Trophoblast cell (in vitro differentiated cells and primary cell): ENCODE measurements at regions not wholly inside any gene's neighbourhood (a gene's known extent, or its start where the extent isn't known, plus 50 kb on each side); places are given as distances from the start of the nearest gene placed in this dataset.
"Not testable (repeated sequence)": the region's sequence is repeated elsewhere in the genome, so short reads cannot be mapped to it uniquely, and the experiment has no call there.

Experiments
- DNase-seq, 2 donors: peaks; one replicate each; pipeline ENCODE4 v3.0.0-alpha.2; 2016
- H2AFZ ChIP-seq: 2 replicates; pipeline ENCODE4 v1.6.1; 2013; ENCODE audit warnings: low read length, moderate library complexity, mild to moderate bottlenecking; ENCODE audit not compliant: insufficient read depth, poor library complexity
- H2AK5ac ChIP-seq: 2 replicates; pipeline ENCODE4 v1.6.1; 2013; ENCODE audit warnings: mild to moderate bottlenecking, low read length
- H2BK120ac ChIP-seq: 2 replicates; pipeline ENCODE4 v1.6.1; 2013; ENCODE audit warnings: low read length, mild to moderate bottlenecking, moderate library complexity; ENCODE audit not compliant: insufficient read depth, poor library complexity
- H2BK12ac ChIP-seq: 2 replicates; pipeline ENCODE4 v1.6.1; 2013; ENCODE audit warnings: mild to moderate bottlenecking, low read length, moderate library complexity
- H2BK5ac ChIP-seq: 2 replicates; pipeline ENCODE4 v1.6.1; 2013; ENCODE audit warnings: low read length, low read depth, moderate library complexity, mild to moderate bottlenecking; ENCODE audit not compliant: poor library complexity
- H3K14ac ChIP-seq: 2 replicates; pipeline ENCODE4 v1.6.1; 2013; ENCODE audit warnings: mild to moderate bottlenecking, low read length
- H3K18ac ChIP-seq: 2 replicates; pipeline ENCODE4 v1.6.1; 2013; ENCODE audit warnings: mild to moderate bottlenecking, low read length
- H3K23ac ChIP-seq: 2 replicates; pipeline ENCODE4 v1.6.1; 2013; ENCODE audit warnings: low read length
- H3K27ac ChIP-seq: 2 replicates; pipeline ENCODE4 v1.5.1; 2013; ENCODE audit warnings: low read depth, mild to moderate bottlenecking, inconsistent platforms, low read length, moderate library complexity
- H3K27me3 ChIP-seq: 2 replicates; pipeline ENCODE4 v1.6.1; 2013; ENCODE audit warnings: inconsistent platforms, mild to moderate bottlenecking, low read length, moderate library complexity; ENCODE audit not compliant: insufficient read depth
- H3K36me3 ChIP-seq, 2 experiments: 1 replicate in 1 of 2; 2 replicates in 1 of 2; pipeline ENCODE4 v1.6.1; 2013; ENCODE audit warnings: low read length in 2 of 2, mild to moderate bottlenecking in 2 of 2, moderate library complexity in 1 of 2; ENCODE audit not compliant: insufficient read depth in 2 of 2, control insufficient read depth in 1 of 2
- H3K4ac ChIP-seq: 2 replicates; pipeline ENCODE4 v1.6.1; 2013; ENCODE audit warnings: low read depth, mild to moderate bottlenecking, low read length, moderate library complexity
- H3K4me1 ChIP-seq, 2 experiments: 1 replicate in 1 of 2; 2 replicates in 1 of 2; pipeline ENCODE4 v1.6.1; 2013; ENCODE audit warnings: low read length in 2 of 2, mild to moderate bottlenecking in 2 of 2, moderate library complexity in 1 of 2; ENCODE audit not compliant: insufficient read depth in 2 of 2, control insufficient read depth in 1 of 2
- H3K4me2 ChIP-seq: 2 replicates; pipeline ENCODE4 v1.6.1; 2013; ENCODE audit warnings: inconsistent platforms, mild to moderate bottlenecking, low read length, moderate library complexity
- H3K4me3 ChIP-seq: 2 replicates; pipeline ENCODE4 v1.5.1; 2013; ENCODE audit warnings: mild to moderate bottlenecking, low read depth, low read length, inconsistent platforms
- H3K79me1 ChIP-seq: one replicate; pipeline ENCODE4 v1.6.1; 2013; ENCODE audit warnings: low read length
- H3K79me2 ChIP-seq: 2 replicates; pipeline ENCODE4 v1.6.1; 2013; ENCODE audit warnings: low read length, mild to moderate bottlenecking; ENCODE audit not compliant: control insufficient read depth, insufficient read depth, poor library complexity
- H3K9ac ChIP-seq: 2 replicates; pipeline ENCODE4 v1.6.1; 2013; ENCODE audit warnings: mild to moderate bottlenecking, low read length
- H3K9me3 ChIP-seq: 2 replicates; pipeline ENCODE4 v1.6.1; 2013; ENCODE audit warnings: low read depth, mild to moderate bottlenecking, control low read depth, inconsistent platforms, low read length; ENCODE audit not compliant: insufficient read depth
- H4K12ac ChIP-seq: 2 replicates; pipeline ENCODE4 v1.6.1; 2013; ENCODE audit warnings: low read depth, mild to moderate bottlenecking, low read length, moderate library complexity
- H4K8ac ChIP-seq: 2 replicates; pipeline ENCODE4 v1.6.1; 2013; ENCODE audit warnings: low read depth, mild to moderate bottlenecking, low read length, moderate library complexity
- H4K91ac ChIP-seq: one replicate; pipeline ENCODE4 v1.6.1; 2013; ENCODE audit warnings: low read depth, mild to moderate bottlenecking, low read length, moderate library complexity
- WGBS: extraction: QIAGEN DNeasy Blood & Tissue Kit; methylation state at CpG from one replicate; pipeline ENCODE4 v1.1.7; 2013; ENCODE audit warnings: missing lambda C conversion rate; ENCODE audit not compliant: insufficient read length, insufficient coverage; ENCODE audit errors: extremely low coverage; 5-methylcytosine and 5-hydroxymethylcytosine counted together

DNA sequence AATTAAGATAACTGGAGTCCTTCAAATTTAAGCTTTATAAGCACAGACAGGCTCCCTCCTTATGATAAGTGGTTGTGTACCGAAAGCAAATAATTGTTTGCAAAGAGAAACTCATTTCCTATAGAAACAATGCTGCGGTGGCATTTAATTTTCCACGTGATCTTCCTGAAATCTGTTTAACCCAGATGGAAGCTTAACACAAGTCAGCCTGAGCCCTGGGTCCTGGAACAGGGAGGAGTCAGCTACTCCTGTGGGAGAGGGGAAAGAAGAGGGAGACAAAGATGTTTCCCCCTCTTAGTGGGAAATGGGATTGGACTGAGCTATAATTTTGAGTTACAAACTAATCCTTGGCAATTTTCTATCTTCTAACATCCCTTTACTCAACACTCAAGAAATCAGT is 136.5 kb downstream of the ELOVL4 start:
- Histone ChIP-seq H3K79me2 (no peaks in the 10 kb centered on the region), H3K14ac (no peak overlapping the region), H3K27ac (peak overlapping the region; percentile 16), H3K4ac (no peak overlapping the region), H4K12ac (no peak overlapping the region), H4K8ac (no peak overlapping the region), H3K79me1 (peaks cover 15% of the 10 kb centered on the region), H3K9ac (no peak overlapping the region), H3K23ac (no peak overlapping the region), H2BK12ac (peak overlapping the region; percentile 29), H2AK5ac (no peak overlapping the region), H3K4me2 (no peak overlapping the region), H3K27me3 (no peaks in the 10 kb centered on the region), H2BK5ac (no peak overlapping the region), H3K9me3 (no peaks in the 10 kb centered on the region), H3K36me3 (no peaks in the 10 kb centered on the region), H2AFZ (no peak overlapping the region), H2BK120ac (no peak overlapping the region), H3K18ac (no peak overlapping the region), H3K4me3 (no peak overlapping the region), H4K91ac (no peak overlapping the region), H3K4me1 (peaks cover 5 to 6% of the 10 kb centered on the region in 2 experiments)
- WGBS = no CpG with 5 or more reads among the region's 3 CpGs
- DNase-seq = no peak

DNA sequence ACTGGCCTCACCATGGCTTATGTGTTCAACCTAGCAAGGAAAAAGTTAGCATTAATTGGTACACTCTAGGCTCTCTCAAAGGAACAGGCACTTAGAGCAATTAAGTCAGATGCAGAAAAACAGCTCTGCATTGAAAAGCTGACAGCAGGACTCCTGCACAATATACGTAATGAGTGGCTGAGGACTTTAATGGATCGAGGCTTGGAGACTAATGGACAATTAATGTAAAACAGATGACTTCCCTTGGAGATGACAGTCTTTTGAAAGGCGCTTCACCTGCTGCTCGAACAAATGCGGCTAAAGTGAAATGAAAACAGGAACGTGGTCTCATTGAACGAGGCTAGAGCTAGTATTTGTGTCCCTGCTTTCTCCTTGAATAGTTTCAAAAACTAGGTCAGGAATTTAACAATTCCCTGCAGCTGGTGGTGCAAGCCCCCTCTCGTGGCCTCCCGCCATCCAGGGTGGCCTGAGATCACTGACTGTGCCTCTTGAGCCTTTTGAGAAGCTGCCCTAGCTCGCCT is 137.1 kb downstream of the ELOVL4 start:
- no peak overlapping the region for H2BK120ac ChIP-seq
- no peak overlapping the region for H4K12ac ChIP-seq
- no peak overlapping the region for H2BK12ac ChIP-seq
- H3K27ac ChIP-seq = peak overlapping the region; percentile 37
- no peak overlapping the region for H2BK5ac ChIP-seq
- H3K4me1 ChIP-seq = peaks cover 5 to 6% of the 10 kb centered on the region in 2 experiments
- H3K9me3 ChIP-seq = no peaks in the 10 kb centered on the region
- H4K8ac ChIP-seq = no peak overlapping the region
- no peak overlapping the region for H2AFZ ChIP-seq
- H3K79me2 ChIP-seq = no peaks in the 10 kb centered on the region
- H3K4me3 ChIP-seq = no peak overlapping the region
- H3K79me1 ChIP-seq = peaks cover 15% of the 10 kb centered on the region
- H3K18ac ChIP-seq = no peak overlapping the region
- H3K4me2 ChIP-seq = no peak overlapping the region
- WGBS = no CpG with 5 or more reads among the region's 10 CpGs
- no peak overlapping the region for H3K4ac ChIP-seq
- no peak overlapping the region for H4K91ac ChIP-seq
- no peaks in the 10 kb centered on the region for H3K36me3 ChIP-seq
- H3K27me3 ChIP-seq = no peaks in the 10 kb centered on the region
- no peak overlapping the region for H3K23ac ChIP-seq
- no peak overlapping the region for H2AK5ac ChIP-seq
- no peak overlapping the region for H3K9ac ChIP-seq
- DNase-seq = no peak
- H3K14ac ChIP-seq = no peak overlapping the region

DNA sequence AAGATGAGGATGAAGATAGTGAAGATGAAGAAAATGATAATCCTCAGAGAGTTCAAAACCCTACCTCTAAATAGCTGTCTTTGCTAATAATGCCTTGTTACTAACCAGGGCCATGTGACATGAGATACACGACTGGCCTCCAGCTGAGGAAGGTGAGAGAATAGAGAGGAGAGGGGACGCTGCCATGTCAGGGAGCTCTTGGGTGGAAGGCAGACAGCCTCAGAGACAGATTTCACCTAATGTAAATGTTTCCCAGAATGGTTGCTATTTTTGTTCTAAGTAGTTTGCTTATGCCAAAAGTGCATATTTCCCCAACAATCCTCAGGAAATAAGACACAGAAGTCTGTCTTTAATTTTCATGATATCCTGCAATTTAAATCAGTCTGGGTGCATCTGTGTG is 138.4 kb downstream of the ELOVL4 start:
- no peak overlapping the region for H4K12ac ChIP-seq
- no peak overlapping the region for H3K14ac ChIP-seq
- no peak overlapping the region for H3K23ac ChIP-seq
- H3K4me2 ChIP-seq = no peak overlapping the region
- peaks cover 5 to 6% of the 10 kb centered on the region in 2 experiments for H3K4me1 ChIP-seq
- no peak overlapping the region for H4K91ac ChIP-seq
- H3K79me2 ChIP-seq = no peaks in the 10 kb centered on the region
- H3K79me1 ChIP-seq = peaks cover 12% of the 10 kb centered on the region
- H2AFZ ChIP-seq = no peak overlapping the region
- H3K18ac ChIP-seq = no peak overlapping the region
- H3K4ac ChIP-seq = no peak overlapping the region
- H4K8ac ChIP-seq = no peak overlapping the region
- H2AK5ac ChIP-seq = no peak overlapping the region
- no peak for DNase-seq
- no CpG with 5 or more reads among the region's 2 CpGs for WGBS
- no peaks in the 10 kb centered on the region for H3K27me3 ChIP-seq
- no peak overlapping the region for H3K4me3 ChIP-seq
- no peak overlapping the region for H2BK12ac ChIP-seq
- H2BK5ac ChIP-seq = no peak overlapping the region
- no peaks in the 10 kb centered on the region for H3K36me3 ChIP-seq
- H3K27ac ChIP-seq = no peak overlapping the region
- no peak overlapping the region for H3K9ac ChIP-seq
- H2BK120ac ChIP-seq = no peak overlapping the region
- no peaks in the 10 kb centered on the region for H3K9me3 ChIP-seq

DNA sequence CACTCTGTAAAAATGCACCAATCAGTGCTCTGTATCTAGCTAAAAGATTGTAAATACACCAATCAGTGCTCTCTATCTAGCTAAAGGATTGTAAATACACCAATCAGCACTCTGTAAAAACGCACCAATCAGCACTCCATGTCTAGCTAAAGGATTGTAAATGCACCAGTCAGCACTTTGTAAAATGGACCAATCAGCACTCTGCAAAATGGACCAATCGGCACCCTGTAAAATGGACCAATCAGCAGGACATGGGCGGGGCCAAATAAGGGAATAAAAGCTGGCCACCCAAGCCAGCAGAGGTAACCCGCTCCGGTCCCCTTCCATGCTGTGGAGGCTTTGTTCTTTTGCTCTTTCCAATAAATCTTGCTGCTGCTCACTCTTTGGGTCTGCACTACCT is 140.7 kb downstream of the ELOVL4 start:
- not testable (repeated sequence) for H3K9ac ChIP-seq, H2BK12ac ChIP-seq, H3K14ac ChIP-seq, H3K9me3 ChIP-seq, H3K4me3 ChIP-seq, H3K4ac ChIP-seq, H4K12ac ChIP-seq, H2AK5ac ChIP-seq, H2BK5ac ChIP-seq, H4K8ac ChIP-seq, H3K36me3 ChIP-seq, H3K18ac ChIP-seq, H4K91ac ChIP-seq, H2AFZ ChIP-seq, H3K23ac ChIP-seq, DNase-seq, H3K27ac ChIP-seq, H2BK120ac ChIP-seq, H3K4me1 ChIP-seq, H3K79me2 ChIP-seq, H3K79me1 ChIP-seq, H3K27me3 ChIP-seq, H3K4me2 ChIP-seq
- no CpG with 5 or more reads among the region's 5 CpGs for WGBS
